GM19395 (cell line): ENCODE measurements at regions not wholly inside any gene's neighbourhood (a gene's known extent, or its start where the extent isn't known, plus 50 kb on each side); places are given as distances from the start of the nearest gene placed in this dataset.
"Not testable (repeated sequence)": the region's sequence is repeated elsewhere in the genome, so short reads cannot be mapped to it uniquely, and the experiment has no call there.

Experiments used
- ATAC-seq: cut with Tn5 transposase; IDR thresholded peaks from one replicate; pipeline ENCODE4 v1.9.1; 2021; ENCODE audit warnings: mild to moderate bottlenecking, moderate library complexity; ENCODE audit not compliant: unreplicated experiment

DNA sequence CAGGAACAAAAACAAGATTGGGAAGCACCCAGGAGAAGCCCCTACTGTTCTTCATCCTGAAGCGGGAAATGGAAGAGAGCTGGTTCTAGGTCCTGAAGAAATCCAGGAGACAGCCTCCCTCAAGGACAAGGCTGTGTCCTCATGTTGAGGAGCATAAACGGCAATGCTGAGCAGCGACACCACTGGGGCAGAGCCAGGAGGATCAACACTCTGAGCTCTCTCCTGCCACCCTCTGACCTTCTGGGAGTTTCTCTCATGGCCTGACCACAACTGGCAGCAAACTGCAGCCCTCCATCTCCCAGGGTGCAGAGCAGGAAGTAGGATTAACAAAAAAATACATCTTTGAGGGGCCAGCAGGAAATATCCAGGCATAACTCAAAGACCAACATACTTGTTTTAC is 1292.2 kb upstream of the TMEM132C start:
- no peak for ATAC-seq

DNA sequence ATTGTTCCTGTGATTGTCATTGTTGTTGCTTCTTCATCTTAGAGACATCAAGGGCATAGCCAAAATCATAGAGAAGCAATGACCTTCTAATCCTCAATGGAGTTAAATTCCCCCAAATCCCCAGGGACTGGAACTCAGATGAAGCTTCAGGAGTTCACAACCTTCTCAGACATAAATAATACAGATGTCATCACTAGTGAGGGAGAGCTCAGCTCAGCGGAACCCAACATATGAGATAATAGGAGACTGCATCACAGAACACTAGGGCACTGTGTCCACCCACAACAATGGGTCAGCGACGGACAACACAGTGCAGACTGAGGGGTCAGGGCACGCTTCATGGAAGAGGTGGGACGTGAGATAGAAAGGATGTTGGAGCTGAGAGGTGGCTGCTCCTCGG is 1290.4 kb upstream of the TMEM132C start:
- ATAC-seq: no peak

DNA sequence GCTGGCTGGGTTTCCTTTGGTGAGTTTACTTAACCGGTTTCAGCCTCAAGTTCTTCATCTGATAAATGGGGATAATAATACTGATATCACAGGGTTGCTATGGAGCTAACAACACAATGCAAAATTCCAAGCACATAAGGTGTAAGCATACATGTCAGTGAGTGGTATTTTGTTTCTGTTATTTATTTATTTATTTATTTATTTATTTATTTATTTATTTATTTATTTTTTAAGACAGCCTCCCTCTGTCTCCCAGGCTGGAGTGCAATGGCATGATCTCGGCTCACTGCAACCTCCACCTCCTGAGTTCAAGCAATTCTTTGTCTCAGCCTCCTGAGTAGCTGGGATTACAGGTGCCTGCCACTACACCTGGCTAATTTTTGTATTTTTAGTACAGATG is 1287.4 kb upstream of the TMEM132C start:
- ATAC-seq: not testable (repeated sequence)

DNA sequence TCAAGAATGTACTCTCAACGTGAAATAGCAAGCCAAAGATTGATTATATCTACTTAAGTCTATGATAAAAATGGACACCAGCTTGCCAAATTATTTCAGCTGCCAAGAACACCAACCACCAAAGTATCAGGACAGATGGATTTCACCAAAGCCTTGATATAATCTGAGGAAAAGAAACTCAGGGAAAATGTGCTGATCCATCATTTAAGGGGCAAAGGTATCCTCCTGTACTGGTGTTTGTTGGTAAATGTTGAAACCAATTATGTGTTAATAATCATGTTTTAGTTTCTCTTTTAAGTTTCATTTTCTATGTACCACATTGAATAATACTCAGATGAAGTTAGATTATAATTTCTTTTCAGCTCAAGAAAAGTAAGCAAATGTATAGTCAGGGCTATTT is 1284.3 kb upstream of the TMEM132C start:
- ATAC-seq: no peak

DNA sequence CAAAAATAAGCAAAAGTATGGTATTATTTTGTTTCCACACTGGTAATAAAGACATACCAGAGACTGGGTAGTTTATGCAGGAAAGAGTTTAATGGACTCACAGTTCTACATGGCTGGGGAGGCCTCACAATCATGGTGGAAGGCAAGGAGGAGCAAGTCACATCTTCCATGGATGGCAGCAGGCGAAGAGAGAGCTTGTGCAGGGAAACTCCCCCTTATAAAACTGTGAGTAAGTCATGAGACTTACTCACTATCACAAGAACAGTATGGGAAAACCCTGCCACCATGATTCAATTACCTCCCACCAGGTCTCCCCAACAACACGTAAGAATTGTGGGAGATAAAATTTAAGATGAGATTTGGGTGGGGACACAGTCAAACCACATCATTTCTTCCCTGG is 1283.2 kb upstream of the TMEM132C start:
- ATAC-seq: not testable (repeated sequence)

DNA sequence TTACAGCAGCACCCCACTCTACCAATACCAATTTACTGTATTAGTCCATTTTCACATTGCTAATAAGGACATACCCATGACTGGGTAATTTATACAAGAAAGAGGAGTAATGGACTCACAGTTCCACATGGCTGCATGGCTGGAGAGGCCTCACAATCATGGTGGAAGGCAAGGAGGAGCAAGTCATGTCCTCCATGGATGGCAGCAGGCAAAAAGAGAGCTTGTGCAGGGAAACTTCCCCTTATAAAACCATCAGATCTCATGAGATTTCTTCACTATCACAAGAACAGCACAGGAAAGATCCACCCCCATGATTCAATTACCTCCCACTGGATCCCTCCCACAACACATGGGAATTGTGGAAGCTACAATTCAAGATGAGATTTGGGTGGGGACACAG is 1281.3 kb upstream of the TMEM132C start:
- not testable (repeated sequence) for ATAC-seq

DNA sequence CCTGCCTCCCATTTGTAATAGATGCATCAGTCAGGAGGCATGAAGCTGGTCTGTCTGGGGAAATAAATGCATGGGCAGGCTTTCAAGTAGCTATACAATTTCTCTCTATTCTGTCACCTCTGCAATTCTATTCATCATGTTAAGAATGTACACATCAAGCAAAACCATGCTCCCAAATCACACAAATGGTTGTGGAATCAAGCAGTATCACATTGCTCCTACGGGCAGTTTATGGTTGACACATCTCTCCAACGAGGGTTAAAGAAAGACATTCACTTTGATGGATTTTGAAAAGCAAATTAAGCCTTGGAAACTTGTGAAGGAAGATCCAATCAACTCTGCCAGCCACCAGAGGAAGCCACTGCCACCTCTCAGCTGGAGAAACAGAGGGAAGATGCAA is 1277.4 kb upstream of the TMEM132C start:
- ATAC-seq: no peak

DNA sequence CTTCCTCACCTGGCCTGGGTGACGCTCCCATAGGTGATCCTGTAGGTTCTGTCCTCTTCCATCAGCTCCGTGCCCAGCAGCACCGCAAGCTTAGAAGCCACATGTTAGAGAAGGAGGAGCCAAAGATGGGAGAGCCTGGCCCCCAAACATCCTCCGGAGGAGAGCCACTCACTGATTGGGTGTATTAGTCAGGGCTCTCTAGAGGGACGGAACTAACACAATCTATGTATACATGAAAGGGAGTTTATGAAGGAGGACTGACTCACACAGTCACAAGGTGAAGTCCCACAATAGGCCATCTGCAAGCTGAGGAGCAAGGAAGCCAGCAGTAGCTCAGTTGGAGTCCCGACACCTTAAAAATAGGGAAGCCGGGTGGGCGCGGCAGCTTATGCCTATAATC is 1273.1 kb upstream of the TMEM132C start:
- no peak for ATAC-seq

DNA sequence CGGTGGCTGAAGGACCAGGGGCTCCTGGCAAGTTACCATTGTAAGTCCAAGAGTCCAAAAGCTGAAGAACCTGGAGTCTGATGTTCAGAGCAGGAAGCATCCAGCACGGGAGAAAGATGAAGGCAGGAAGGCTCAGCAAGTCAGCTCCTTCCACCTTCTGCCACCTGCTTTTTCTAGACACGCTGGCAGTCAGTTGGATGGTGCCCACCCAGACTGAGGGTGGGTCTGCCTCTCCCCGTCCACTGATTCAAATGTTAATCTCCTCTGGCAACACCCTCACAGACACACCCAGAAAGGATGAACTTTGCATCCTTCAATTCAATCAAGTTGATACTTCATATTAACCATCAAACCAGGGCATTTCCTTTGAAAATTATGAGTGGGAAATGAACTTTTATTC is 1272.4 kb upstream of the TMEM132C start:
- ATAC-seq: no peak

DNA sequence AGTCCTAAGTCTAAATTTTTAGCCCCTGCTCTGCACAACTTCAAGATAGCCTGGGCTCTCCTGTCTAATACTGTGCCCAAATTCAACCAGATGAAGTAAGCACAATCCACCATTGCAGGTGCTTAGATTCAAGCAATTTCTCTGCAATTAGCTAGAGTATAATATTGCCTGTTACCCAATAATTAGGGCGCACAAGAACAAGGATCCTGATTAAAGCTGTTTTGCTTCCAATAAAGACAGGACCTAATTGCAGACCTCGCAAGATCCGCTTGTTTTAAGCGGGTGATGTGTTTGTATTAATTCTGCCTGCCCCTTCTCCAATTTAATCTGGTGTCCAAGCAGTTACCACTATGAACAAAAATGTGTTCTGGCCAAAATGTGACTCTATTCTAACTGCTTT is 1268.9 kb upstream of the TMEM132C start:
- ATAC-seq: no peak

DNA sequence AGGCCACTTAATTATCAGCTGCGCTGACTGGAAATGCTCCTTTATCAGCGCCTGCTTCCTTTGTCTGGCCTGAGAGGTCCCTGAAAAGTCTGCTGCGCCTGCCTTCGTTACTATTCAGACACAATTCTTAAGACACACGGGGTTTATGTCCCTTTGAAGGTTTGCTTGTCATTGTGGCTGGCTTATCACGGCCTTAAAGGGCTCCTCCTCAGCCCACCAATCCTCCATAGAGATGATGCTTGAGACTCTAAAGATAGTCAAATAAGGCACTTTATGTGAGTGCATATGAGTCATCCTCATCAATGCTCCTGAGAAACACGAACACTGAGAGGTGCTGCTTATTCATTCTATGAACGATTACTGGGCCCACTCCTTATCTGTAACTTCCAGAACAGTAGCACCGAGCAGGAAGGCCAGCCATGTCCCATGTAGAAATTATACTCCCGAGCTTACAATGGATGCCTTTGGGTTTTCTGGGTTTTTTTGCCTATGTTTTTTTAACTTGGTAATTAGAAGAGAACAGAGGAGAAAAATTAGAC is 1268.2 kb upstream of the TMEM132C start:
- ATAC-seq: no peak

DNA sequence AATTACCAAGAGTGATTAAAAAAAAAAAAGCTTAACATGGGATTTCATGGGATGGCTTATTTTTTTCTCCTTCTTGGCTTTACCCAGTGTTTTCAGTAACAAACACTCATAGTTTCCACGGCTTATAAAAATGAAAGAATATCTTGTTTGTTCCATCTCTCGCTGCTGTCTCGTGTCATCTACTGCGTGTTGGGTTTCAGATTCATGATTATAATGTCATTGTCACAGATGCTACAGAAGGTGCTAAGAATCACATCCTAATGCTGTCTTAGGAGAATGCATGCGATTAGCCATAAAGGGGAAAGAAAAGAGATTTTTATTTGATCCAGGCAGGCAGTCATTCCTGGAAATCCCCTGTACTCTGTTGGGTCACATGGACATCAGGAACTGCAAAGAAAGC is 1267.6 kb upstream of the TMEM132C start:
- no peak for ATAC-seq

DNA sequence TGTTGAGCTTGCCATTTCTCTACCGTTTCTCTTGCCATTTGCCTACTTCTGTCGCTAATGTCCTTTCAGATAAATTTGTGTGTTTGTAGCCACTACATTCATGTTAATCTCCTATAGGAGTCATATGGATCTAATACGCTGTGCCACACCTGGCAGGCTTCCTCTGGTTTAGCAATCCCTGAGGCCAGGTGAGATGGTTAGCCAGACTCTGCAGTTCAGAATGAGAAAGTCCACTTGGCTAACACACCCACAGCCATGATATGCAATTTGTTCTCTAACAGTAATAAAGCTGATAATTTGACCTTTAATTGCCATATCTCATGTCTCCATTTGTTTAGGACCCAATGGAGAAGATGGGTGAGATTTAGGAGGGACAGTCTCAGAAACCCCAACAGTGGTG is 1261.6 kb upstream of the TMEM132C start:
- no peak for ATAC-seq

DNA sequence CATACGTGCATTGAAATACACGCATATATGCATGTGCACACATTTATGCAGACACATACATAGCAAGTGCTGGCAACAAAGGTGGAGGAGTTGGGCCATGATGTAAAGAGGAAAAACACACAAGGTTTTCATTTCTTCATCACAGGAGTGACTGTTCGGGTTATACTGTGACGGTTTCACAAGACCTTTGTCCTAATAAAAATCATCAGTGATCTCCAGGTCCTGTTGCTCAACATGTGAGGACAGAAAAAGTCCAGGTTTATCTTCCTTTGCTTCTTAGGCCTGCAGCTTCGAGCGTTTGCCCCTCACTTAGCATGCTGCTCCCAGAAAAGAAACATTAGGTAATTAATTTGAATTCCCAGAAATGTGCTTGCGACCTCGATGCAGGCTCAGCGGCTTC is 1260.0 kb upstream of the TMEM132C start:
- no peak for ATAC-seq

DNA sequence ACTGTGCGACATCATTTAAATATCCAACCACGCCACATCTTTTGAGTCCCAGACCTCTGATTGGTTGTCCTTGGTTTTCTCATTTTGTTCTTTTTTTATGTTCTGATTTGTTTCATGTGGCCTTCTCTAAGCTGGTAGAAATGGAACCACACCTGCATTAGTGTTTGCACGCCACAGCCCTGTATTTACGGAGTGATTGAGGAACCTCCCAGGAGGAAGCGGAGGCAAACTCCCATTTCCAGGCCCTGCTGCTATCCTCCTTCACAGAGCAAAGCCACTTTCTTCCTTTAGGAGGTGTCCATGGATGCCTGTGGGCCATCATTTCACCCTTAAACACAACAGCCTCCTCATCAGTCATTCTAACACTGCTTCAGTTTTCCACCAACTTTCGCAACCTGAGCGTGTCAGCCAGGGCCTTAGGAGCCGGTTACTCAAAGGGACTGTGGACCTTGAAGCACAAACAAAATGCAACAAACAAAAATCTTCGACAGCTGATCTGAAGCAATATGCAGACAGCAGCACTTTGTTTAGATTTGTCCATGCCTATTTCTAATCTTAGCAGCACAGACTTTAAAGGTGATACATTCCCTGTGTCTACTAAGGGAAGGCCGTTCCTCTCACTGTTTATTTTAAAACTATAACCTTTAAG is 1258.1 kb upstream of the TMEM132C start:
- no peak for ATAC-seq

DNA sequence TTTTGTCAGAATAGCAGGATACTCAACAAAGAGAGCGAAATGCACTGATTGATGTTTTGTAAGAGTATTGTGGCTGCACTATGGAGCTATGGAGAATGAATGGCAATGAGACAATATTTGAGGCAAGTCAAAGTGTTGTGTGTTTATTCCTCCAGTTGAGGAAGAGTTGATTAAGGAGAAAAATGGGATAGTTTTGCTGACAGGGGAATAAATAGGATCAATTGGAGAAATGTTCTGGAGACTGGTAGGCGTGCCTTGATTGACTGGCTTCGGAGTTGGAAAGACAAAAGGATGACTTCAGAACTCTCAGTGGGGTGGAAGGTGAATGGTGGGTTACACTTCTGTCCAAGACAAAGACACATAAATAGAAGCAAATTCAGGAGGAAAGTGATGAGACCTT is 1254.9 kb upstream of the TMEM132C start:
- no peak for ATAC-seq

DNA sequence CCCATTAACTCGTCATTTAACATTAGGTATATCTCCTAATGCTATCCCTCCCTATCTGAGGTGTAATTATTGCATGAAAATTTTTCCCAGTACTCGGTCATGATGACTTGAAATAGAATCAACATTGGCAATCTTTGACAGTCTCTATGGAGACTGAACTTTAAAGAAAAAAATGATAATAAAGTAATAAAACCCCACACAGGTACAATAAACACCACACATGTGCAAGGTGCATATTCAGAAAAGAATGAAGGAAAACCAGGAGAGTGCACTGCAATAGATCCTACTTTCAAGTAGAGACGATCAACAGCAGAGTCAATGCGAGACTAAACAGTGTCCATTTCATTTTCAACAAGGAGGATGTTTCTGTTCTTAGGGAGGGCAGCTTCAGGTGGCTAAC is 1253.8 kb upstream of the TMEM132C start:
- no peak for ATAC-seq

DNA sequence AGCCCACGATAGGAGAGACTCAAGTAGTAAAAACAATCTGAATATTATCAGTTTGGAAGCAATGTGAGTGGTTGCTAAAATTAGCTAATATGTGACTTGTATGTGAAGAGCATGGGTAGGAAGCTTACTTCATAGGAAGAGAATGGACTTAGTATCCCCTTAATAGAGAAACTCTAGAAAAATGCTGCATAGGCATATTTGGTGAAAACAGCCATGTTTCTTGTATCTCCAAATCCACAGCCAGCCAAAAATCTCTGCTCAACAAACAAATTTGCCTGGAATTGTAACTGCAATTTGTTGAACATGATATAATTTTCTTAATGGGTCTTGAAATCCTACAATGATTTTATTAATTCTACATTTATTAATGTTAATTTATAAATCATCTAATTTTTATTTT is 1252.9 kb upstream of the TMEM132C start:
- ATAC-seq: no peak

DNA sequence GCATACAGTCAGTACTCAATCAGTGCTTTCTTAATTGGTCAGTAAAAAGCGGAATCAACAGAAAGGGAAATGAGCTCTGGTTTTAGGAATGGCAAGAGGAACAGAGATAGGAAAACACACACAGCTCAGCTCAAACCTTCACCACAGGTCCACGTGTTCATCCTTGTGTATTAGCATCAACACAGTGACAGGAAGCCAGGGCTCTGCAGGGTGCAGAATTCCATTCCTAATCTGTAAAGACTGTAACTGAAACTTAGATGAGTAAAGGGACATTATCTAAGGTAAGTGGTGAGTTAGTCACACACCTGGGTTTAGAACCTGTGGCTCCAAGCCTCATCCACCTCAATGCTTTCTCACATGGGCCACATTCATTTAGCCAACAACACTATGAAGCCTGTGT is 1242.2 kb upstream of the TMEM132C start:
- no peak for ATAC-seq

DNA sequence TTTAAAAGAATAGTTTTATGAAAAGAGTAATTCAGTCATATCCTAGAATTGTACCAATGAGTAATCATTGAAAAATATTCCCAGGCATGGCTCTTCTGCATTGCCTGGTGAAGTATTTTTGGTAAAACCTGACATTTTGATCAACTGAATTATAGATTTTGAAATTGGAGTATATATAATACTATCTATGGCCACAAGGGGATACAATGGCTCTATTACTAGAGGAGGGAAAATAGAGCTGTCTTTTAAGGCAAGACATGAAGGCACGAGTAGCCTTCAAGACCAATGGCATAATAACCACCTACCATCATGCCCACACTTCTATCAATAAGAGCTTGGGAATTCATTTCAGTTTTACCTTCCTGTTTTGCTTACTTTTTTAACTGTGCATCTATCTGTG is 1241.4 kb upstream of the TMEM132C start:
- ATAC-seq: no peak

DNA sequence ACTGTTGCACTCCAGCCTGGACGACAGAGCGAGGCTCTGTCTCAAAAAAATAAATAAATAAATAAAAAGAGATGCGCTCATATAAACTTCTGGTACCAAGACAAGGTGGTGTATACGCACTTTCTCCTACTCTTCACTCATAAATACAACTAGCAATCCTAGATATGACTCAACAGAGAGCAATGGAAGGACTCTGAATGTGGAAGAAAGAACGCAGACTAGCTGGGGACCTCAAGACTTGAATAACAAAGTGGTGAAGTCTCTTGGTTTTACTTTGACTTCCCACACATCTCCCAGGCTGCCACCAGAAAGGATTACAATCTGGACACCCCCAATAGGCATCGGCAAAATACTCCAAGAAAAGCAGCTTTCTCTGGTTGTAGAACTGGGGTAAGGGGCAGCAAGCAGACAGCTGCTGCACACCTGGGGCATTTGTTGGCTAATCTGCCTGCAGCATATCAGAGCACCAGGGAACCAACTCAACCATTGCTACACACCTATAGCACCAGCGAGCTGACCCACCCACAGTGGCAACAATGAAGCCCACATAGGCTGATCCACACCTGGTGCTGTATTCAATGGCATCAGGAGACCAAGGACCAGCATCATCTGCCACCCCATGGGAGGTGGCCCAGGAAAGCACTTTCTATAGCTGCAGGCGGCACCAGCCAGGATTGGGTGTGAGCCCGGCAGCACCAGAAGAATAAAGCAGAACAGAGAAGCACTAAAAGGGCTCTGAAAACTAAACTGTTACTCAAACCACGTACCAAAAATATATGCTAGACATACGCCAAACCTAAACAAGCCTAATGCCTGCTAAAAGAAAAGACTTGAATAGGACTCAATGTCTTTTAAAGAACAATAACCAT is 1231.7 kb upstream of the TMEM132C start:
- no peak for ATAC-seq

DNA sequence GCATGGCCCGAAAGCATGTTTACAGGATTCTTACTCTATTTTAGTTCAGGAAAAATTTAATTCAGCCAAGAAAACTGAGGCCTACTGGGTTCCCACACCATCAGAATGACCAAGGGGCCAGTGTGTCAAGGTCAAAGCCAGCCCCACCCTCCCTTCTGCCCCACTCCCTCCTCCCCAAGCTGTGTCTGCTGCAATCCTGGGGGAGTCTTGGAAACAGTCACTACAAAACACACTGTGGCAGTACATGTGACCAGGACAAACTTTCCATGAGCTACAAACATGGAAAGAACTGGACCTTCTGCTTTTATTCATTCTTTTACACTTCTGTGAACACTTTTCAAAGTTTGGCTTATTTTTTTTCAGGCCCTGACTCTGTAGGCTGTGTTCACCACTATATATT is 1228.8 kb upstream of the TMEM132C start:
- ATAC-seq: no peak
